ENCODE measurements at regions not wholly inside any gene's neighbourhood (a gene's known extent, or its start where the extent isn't known, plus 50 kb on each side); places are given as distances from the start of the nearest gene placed in this dataset.

GRCh38 chr5:31130676-31131075 lies 62.8 kb upstream of the CDH6 start:
- TF ChIP-seq, protein P1, sequence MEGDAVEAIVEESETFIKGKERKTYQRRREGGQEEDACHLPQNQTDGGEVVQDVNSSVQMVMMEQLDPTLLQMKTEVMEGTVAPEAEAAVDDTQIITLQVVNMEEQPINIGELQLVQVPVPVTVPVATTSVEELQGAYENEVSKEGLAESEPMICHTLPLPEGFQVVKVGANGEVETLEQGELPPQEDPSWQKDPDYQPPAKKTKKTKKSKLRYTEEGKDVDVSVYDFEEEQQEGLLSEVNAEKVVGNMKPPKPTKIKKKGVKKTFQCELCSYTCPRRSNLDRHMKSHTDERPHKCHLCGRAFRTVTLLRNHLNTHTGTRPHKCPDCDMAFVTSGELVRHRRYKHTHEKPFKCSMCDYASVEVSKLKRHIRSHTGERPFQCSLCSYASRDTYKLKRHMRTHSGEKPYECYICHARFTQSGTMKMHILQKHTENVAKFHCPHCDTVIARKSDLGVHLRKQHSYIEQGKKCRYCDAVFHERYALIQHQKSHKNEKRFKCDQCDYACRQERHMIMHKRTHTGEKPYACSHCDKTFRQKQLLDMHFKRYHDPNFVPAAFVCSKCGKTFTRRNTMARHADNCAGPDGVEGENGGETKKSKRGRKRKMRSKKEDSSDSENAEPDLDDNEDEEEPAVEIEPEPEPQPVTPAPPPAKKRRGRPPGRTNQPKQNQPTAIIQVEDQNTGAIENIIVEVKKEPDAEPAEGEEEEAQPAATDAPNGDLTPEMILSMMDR (IDR thresholded peaks at IDR 0.05) = no peak
- TF ChIP-seq POLR2A (IDR thresholded peaks at IDR 0.05) = no peak

Data from prostate gland (tissue), 2 donors.